Liver (tissue), 8 donors: ENCODE measurements at regions not wholly inside any gene's neighbourhood (a gene's known extent, or its start where the extent isn't known, plus 50 kb on each side); places are given as distances from the start of the nearest gene placed in this dataset.

Experiments used
- DNase-seq: peaks from one replicate; pipeline ENCODE4 v3.0.0-alpha.2; 2017; ENCODE audit warnings: low spot score
- H3K27ac ChIP-seq, 2 donors: one replicate each; pipeline ENCODE4 v1.7.0; 2013; ENCODE audit warnings: inconsistent platforms in 2 of 2, low read length in 2 of 2, control low read depth in 1 of 2, low read depth in 1 of 2, mild to moderate bottlenecking in 1 of 2
- H3K27me3 ChIP-seq, 4 donors: one replicate each; pipeline versions ENCODE4 v1.6.1 to v1.7.0; 2013; ENCODE audit warnings: low read length in 3 of 4, inconsistent platforms in 1 of 4, mild to moderate bottlenecking in 1 of 4, moderate library complexity in 1 of 4; ENCODE audit not compliant: control insufficient read depth in 4 of 4, insufficient read depth in 4 of 4
- H3K36me3 ChIP-seq, 4 donors: one replicate each; pipeline versions ENCODE4 v1.6.1 to v1.7.0; 2013; ENCODE audit warnings: low read length in 3 of 4, mild to moderate bottlenecking in 3 of 4, low read depth in 1 of 4, moderate library complexity in 1 of 4; ENCODE audit not compliant: control insufficient read depth in 4 of 4, insufficient read depth in 3 of 4
- H3K4me1 ChIP-seq, 4 donors: one replicate each; pipeline versions ENCODE4 v1.6.1 to v1.7.0; 2013; ENCODE audit warnings: low read length in 3 of 4, mild to moderate bottlenecking in 3 of 4, moderate library complexity in 1 of 4; ENCODE audit not compliant: control insufficient read depth in 4 of 4, insufficient read depth in 4 of 4
- H3K4me3 ChIP-seq, 3 donors: one replicate each; pipeline versions ENCODE4 v1.6.1 to v1.7.0; 2013; ENCODE audit warnings: low read length in 3 of 3, control low read depth in 1 of 3, low read depth in 1 of 3, mild to moderate bottlenecking in 1 of 3
- H3K9ac ChIP-seq, 2 donors: one replicate each; pipeline ENCODE4 v1.7.0; 2013; ENCODE audit warnings: low read length in 2 of 2, mild to moderate bottlenecking in 2 of 2, moderate library complexity in 2 of 2, control low read depth in 1 of 2, low read depth in 1 of 2
- H3K9me3 ChIP-seq, 4 donors: one replicate each; pipeline versions ENCODE4 v1.6.1 to v1.7.0; 2013; ENCODE audit warnings: low read length in 3 of 4; ENCODE audit not compliant: control insufficient read depth in 4 of 4
- ATF3 ChIP-seq: IDR thresholded peaks from 2 replicates; pipeline ENCODE4 v1.6.1; 2016; ENCODE audit warnings: antibody characterized with exemption
- CTCF ChIP-seq: fragments of 150-350 bp; IDR thresholded peaks from 2 replicates; pipeline ENCODE4 v1.5.1; 2017; ENCODE audit warnings: improper control_type of control experiment, low read depth, low read length; ENCODE audit not compliant: missing input control
- EGR1 ChIP-seq, 2 donors: IDR thresholded peaks; 2 replicates each; pipeline ENCODE4 v1.6.1; 2016 to 2018; ENCODE audit warnings: antibody characterized with exemption in 2 of 2, low read depth in 2 of 2
- FOXA1 ChIP-seq: IDR thresholded peaks from 2 replicates; pipeline ENCODE4 v1.6.1; 2016; ENCODE audit warnings: antibody characterized with exemption
- FOXA2 ChIP-seq: IDR thresholded peaks from 2 replicates; pipeline ENCODE4 v1.6.1; 2016; ENCODE audit warnings: antibody characterized with exemption
- GABPA ChIP-seq, 2 donors: IDR thresholded peaks in 1 of 2; conservative IDR thresholded peaks in 1 of 2; 2 replicates each; pipeline ENCODE4 v1.6.1; 2016; ENCODE audit warnings: antibody characterized with exemption in 2 of 2, mild to moderate bottlenecking in 1 of 2, moderate library complexity in 1 of 2
- HNF4A ChIP-seq, 2 donors: conservative IDR thresholded peaks; 2 replicates each; pipeline ENCODE4 v1.6.1; 2016; ENCODE audit warnings: antibody characterized with exemption in 2 of 2, mild to moderate bottlenecking in 2 of 2
- HNF4G ChIP-seq: IDR thresholded peaks from 2 replicates; pipeline ENCODE4 v1.6.1; 2016; ENCODE audit warnings: antibody characterized with exemption
- JUND ChIP-seq, 2 donors: IDR thresholded peaks; 2 replicates each; pipeline ENCODE4 v1.6.1; 2016; ENCODE audit warnings: antibody characterized with exemption in 2 of 2
- MAX ChIP-seq: IDR thresholded peaks from 2 replicates; pipeline ENCODE4 v1.6.1; 2016; ENCODE audit warnings: antibody characterized with exemption
- NR2F2 ChIP-seq: IDR thresholded peaks from 2 replicates; pipeline ENCODE4 v1.6.1; 2016; ENCODE audit warnings: antibody characterized with exemption
- RAD21 ChIP-seq, 2 donors: IDR thresholded peaks; 2 replicates each; pipeline ENCODE4 v1.6.1; 2016; ENCODE audit warnings: antibody characterized with exemption in 2 of 2, mild to moderate bottlenecking in 2 of 2
- REST ChIP-seq: IDR thresholded peaks from 2 replicates; pipeline ENCODE4 v1.6.1; 2016; ENCODE audit warnings: antibody characterized with exemption, mild to moderate bottlenecking
- RXRA ChIP-seq, 2 donors: IDR thresholded peaks; 2 replicates each; pipeline ENCODE4 v1.6.1; 2017 to 2018; ENCODE audit warnings: antibody characterized with exemption in 2 of 2, mild to moderate bottlenecking in 1 of 2
- TAF1 ChIP-seq: conservative IDR thresholded peaks from 2 replicates; pipeline ENCODE4 v1.6.1; 2016; ENCODE audit warnings: antibody characterized with exemption, mild to moderate bottlenecking
- YY1 ChIP-seq: IDR thresholded peaks from 2 replicates; pipeline ENCODE4 v1.6.1; 2016; ENCODE audit warnings: antibody characterized with exemption, mild to moderate bottlenecking
- WGBS: extraction: QIAGEN DNeasy Blood & Tissue Kit; methylation state at CpG from one replicate; pipeline ENCODE4 v1.1.7; 2013; 5-methylcytosine and 5-hydroxymethylcytosine counted together
- donor health status: healthy.
- donor health status: healthy.
- donor health status: healthy.
- donor health status: healthy.
- donor health status: healthy.

GRCh38 chr17:13323990-13324389, 277.7 kb downstream of the HS3ST3A1 start:
- no peak overlapping the region for H3K9ac ChIP-seq
- H3K36me3 ChIP-seq, result no peaks in the 10 kb centered on the region
- no peaks in the 10 kb centered on the region for H3K27me3 ChIP-seq
- TF ChIP-seq NR2F2 (no peak), CTCF (no peak), YY1 (peak; percentile 35), FOXA1 (no peak), GABPA (IDR thresholded peaks at IDR 0.05 in 1 of 2, conservative IDR thresholded peaks at IDR 0.05 in 1 of 2) (no peak), FOXA2 (no peak), MAX (no peak), RXRA (IDR thresholded peaks at IDR 0.05) (no peak)
- H3K9me3 ChIP-seq, result no peaks in the 10 kb centered on the region
- no peak overlapping the region for H3K4me3 ChIP-seq
- no peak for DNase-seq
- H3K4me1 ChIP-seq, result no peaks in the 10 kb centered on the region
- no peak overlapping the region for H3K27ac ChIP-seq

- Histone ChIP-seq H3K4me1 (no peaks in the 10 kb centered on the region), H3K36me3 (no peaks in the 10 kb centered on the region), H3K27ac (no peak overlapping the region), H3K4me3 (no peak overlapping the region), H3K9ac (no peak overlapping the region), H3K9me3 (no peaks in the 10 kb centered on the region), H3K27me3 (no peaks in the 10 kb centered on the region)
- no peak for DNase-seq
- TF ChIP-seq EGR1 (IDR thresholded peaks at IDR 0.05; ENCODE audit: low read depth in 2 of 2) (no peak), FOXA2 (no peak), TAF1 (no peak), RAD21 (IDR thresholded peaks at IDR 0.05) (no peak), MAX (no peak)
- WGBS, result 94% methylated on average over 3 of the region's 3 CpGs
Measured at GRCh38 chr17:13321951-13322701, 279.6 kb downstream of the HS3ST3A1 start.

- WGBS, result 71% methylated on average over 5 of the region's 5 CpGs
- H3K27ac ChIP-seq, result no peak overlapping the region
- no peak for TF ChIP-seq REST
- TF ChIP-seq CTCF, result no peak
- no peak for TF ChIP-seq TAF1
- TF ChIP-seq YY1, result no peak
- no peak for TF ChIP-seq ATF3
- no peak for TF ChIP-seq FOXA1
- no peak for TF ChIP-seq FOXA2
- TF ChIP-seq RAD21 (IDR thresholded peaks at IDR 0.05), result no peak
- TF ChIP-seq JUND (IDR thresholded peaks at IDR 0.05), result no peak
- TF ChIP-seq HNF4G, result no peak
- TF ChIP-seq HNF4A (conservative IDR thresholded peaks at IDR 0.05), result no peak
Measured at GRCh38 chr17:13320046-13320785, 281.5 kb downstream of the HS3ST3A1 start.

More at GRCh38 chr17:13320046-13320785, 281.5 kb downstream of the HS3ST3A1 start:
- Histone ChIP-seq H3K27me3 (no peaks in the 10 kb centered on the region), H3K4me1 (no peaks in the 10 kb centered on the region), H3K9me3 (no peaks in the 10 kb centered on the region), H3K36me3 (no peaks in the 10 kb centered on the region), H3K4me3 (no peak overlapping the region), H3K9ac (no peak overlapping the region)
- no peak for DNase-seq
